Panc1 (cell line): ENCODE measurements at regions not wholly inside any gene's neighbourhood (a gene's known extent, or its start where the extent isn't known, plus 50 kb on each side); places are given as distances from the start of the nearest gene placed in this dataset.

Experiments
- ATAC-seq: fragments of 200-7000 bp; cut with Tn5 transposase; 2 replicates; pipeline ENCODE4 v1.9.1; 2020; ENCODE audit warnings: mild to moderate bottlenecking, moderate library complexity
- BruUV-seq: library from RNA; stranded (reverse); fragments of 400-500 nt; replicated peaks from 2 replicates; lab custom pipeline; 2021; lab: Mats Ljungman, UMichigan
- CTCF ChIA-PET: fragments of 300-600 bp; sonication (Branson Sonifier 250); formaldehyde crosslinking; loops from one replicate; lab custom pipeline; 2022; ENCODE audit warnings: antibody characterized with exemption; lab: Charles Lee
- POLR2A ChIA-PET: fragments of 300-600 bp; sonication (Branson Sonifier 250); formaldehyde crosslinking; loops from one replicate; lab custom pipeline; 2022; ENCODE audit warnings: antibody characterized with exemption; lab: Charles Lee
- DNase-seq: peaks from one replicate; pipeline ENCODE4 v3.0.0-alpha.2; 2010; ENCODE audit warnings: low read depth, low spot score
- H3K27ac ChIP-seq: 2 replicates; pipeline ENCODE4 v1.5.1; 2011; ENCODE audit warnings: mild to moderate bottlenecking, low read length, inconsistent platforms
- H3K27me3 ChIP-seq: fragments of 200-500 bp; sonication (Bioruptor generic); 2 replicates; pipeline ENCODE4 v1.6.0; 2014; ENCODE audit warnings: low read length, inconsistent platforms; ENCODE audit not compliant: control insufficient read depth, insufficient read depth
- H3K36me3 ChIP-seq: fragments of 200-500 bp; sonication (Bioruptor generic); 2 replicates; pipeline ENCODE4 v1.5.1; 2014; ENCODE audit warnings: inconsistent platforms, mild to moderate bottlenecking, low read length, moderate library complexity; ENCODE audit not compliant: control insufficient read depth, insufficient read depth
- H3K4me1 ChIP-seq: 2 replicates; pipeline ENCODE4 v1.5.1; 2011; ENCODE audit warnings: inconsistent platforms, mild to moderate bottlenecking, low read length, moderate library complexity; ENCODE audit not compliant: control insufficient read depth, insufficient read depth
- H3K4me3 ChIP-seq, 2 experiments: 2 replicates each; pipeline ENCODE4 v1.5.1; 2011 to 2012; ENCODE audit warnings: low read depth in 2 of 2, low read length in 2 of 2, mild to moderate bottlenecking in 2 of 2, inconsistent platforms in 1 of 2, moderate library complexity in 1 of 2
- H3K9me3 ChIP-seq: fragments of 200-500 bp; sonication (Bioruptor generic); 2 replicates; pipeline ENCODE4 v1.5.1; 2014; ENCODE audit warnings: low read depth, mild to moderate bottlenecking, inconsistent platforms, low read length, moderate library complexity; ENCODE audit not compliant: control insufficient read depth, insufficient read depth
- POLR2AphosphoS5 ChIP-seq: IDR thresholded peaks from 2 replicates; pipeline ENCODE4 v1.6.1; 2012; ENCODE audit warnings: mild to moderate bottlenecking, low read depth, low read length, moderate library complexity
- SIN3A ChIP-seq: IDR thresholded peaks from 2 replicates; pipeline ENCODE4 v1.6.1; 2012; ENCODE audit warnings: low read depth, mild to moderate bottlenecking, low read length, moderate library complexity, borderline replicate concordance; ENCODE audit not compliant: insufficient read depth
- TCF7L2 ChIP-seq: IDR thresholded peaks from 2 replicates; pipeline ENCODE4 v1.6.1; 2011; ENCODE audit warnings: mild to moderate bottlenecking, low read depth, low read length, inconsistent platforms
- in situ Hi-C: cut with HindIII; loops from 2 replicates; pipeline ENCODE4 v1.10.0; 2016; ENCODE audit warnings: low sequenced_read_pairs, low pct_unique_long_range_greater_than_20kb
- intact Hi-C: fragments of 100-400 bp; cut with micrococcal nuclease; formaldehyde crosslinking; loops from one replicate; pipeline ENCODE4 v1.10.0; 2022; ENCODE audit not compliant: unreplicated experiment
- TF ChIP-seq, protein P1 (sequence below), 2 experiments: IDR thresholded peaks; 2 replicates each; pipeline ENCODE4 v1.6.1; 2011 to 2012; ENCODE audit warnings: low read depth in 2 of 2, control low read depth in 1 of 2, low read length in 1 of 2, mild to moderate bottlenecking in 1 of 2, moderate library complexity in 1 of 2; ENCODE audit not compliant: insufficient read depth in 1 of 2
- TF ChIP-seq, protein P2 (sequence below): fragments of 450-650 bp; IDR thresholded peaks from 2 replicates; pipeline ENCODE4 v1.5.1; 2017; ENCODE audit warnings: mild to moderate bottlenecking

DNA sequence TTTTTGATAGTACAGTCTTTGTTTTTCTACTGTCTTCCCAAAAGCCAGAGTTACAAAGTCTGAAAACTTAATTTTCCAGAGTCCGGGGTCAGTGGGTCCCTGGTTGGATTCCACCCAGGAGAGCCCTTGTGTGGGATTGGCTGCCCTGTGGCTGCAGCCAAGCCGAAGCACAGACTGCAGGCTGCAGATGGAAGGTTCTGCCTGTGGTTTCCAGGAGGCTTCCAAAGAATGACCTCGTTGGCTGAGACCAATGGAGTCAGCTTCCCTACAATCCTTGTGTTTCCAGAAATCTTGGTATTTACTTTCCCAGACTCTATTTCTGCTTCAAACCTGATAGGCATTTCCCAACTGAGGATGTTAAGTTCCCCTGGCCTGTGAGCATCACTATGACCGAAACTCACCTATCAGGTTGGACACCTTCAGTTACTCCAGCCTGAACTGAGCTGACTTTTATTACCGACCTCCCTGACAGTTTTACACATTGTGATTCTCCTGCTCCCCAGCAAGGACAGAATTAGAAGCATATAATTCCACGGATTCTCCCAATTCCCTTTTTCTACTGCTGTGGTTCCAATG lies 117.5 kb upstream of the CCDC68 start:
- ATAC-seq (no peak), DNase-seq (no peak)
- TF ChIP-seq SIN3A (no peak), TCF7L2 (no peak), POLR2AphosphoS5 (no peak)
- TF ChIP-seq, protein P1, sequence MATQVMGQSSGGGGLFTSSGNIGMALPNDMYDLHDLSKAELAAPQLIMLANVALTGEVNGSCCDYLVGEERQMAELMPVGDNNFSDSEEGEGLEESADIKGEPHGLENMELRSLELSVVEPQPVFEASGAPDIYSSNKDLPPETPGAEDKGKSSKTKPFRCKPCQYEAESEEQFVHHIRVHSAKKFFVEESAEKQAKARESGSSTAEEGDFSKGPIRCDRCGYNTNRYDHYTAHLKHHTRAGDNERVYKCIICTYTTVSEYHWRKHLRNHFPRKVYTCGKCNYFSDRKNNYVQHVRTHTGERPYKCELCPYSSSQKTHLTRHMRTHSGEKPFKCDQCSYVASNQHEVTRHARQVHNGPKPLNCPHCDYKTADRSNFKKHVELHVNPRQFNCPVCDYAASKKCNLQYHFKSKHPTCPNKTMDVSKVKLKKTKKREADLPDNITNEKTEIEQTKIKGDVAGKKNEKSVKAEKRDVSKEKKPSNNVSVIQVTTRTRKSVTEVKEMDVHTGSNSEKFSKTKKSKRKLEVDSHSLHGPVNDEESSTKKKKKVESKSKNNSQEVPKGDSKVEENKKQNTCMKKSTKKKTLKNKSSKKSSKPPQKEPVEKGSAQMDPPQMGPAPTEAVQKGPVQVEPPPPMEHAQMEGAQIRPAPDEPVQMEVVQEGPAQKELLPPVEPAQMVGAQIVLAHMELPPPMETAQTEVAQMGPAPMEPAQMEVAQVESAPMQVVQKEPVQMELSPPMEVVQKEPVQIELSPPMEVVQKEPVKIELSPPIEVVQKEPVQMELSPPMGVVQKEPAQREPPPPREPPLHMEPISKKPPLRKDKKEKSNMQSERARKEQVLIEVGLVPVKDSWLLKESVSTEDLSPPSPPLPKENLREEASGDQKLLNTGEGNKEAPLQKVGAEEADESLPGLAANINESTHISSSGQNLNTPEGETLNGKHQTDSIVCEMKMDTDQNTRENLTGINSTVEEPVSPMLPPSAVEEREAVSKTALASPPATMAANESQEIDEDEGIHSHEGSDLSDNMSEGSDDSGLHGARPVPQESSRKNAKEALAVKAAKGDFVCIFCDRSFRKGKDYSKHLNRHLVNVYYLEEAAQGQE (IDR thresholded peaks at IDR 0.05; ENCODE audit: insufficient read depth in 1 of 2, low read depth in 2 of 2, low read length in 1 of 2), result no peak
- TF ChIP-seq, protein P2, sequence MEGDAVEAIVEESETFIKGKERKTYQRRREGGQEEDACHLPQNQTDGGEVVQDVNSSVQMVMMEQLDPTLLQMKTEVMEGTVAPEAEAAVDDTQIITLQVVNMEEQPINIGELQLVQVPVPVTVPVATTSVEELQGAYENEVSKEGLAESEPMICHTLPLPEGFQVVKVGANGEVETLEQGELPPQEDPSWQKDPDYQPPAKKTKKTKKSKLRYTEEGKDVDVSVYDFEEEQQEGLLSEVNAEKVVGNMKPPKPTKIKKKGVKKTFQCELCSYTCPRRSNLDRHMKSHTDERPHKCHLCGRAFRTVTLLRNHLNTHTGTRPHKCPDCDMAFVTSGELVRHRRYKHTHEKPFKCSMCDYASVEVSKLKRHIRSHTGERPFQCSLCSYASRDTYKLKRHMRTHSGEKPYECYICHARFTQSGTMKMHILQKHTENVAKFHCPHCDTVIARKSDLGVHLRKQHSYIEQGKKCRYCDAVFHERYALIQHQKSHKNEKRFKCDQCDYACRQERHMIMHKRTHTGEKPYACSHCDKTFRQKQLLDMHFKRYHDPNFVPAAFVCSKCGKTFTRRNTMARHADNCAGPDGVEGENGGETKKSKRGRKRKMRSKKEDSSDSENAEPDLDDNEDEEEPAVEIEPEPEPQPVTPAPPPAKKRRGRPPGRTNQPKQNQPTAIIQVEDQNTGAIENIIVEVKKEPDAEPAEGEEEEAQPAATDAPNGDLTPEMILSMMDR, result no peak
- BruUV-seq, result no TSS peak
- Histone ChIP-seq H3K27ac (no peak overlapping the region), H3K4me3 (no peak overlapping the region), H3K36me3 (no peaks in the 10 kb centered on the region), H3K27me3 (no peaks in the 10 kb centered on the region), H3K4me1 (no peaks in the 10 kb centered on the region), H3K9me3 (no peaks in the 10 kb centered on the region)
- intact Hi-C loops (no loop called here), in situ Hi-C loops (no loop called here)
- POLR2A ChIA-PET, result no interaction called here
- CTCF ChIA-PET, result no interaction called here

DNA sequence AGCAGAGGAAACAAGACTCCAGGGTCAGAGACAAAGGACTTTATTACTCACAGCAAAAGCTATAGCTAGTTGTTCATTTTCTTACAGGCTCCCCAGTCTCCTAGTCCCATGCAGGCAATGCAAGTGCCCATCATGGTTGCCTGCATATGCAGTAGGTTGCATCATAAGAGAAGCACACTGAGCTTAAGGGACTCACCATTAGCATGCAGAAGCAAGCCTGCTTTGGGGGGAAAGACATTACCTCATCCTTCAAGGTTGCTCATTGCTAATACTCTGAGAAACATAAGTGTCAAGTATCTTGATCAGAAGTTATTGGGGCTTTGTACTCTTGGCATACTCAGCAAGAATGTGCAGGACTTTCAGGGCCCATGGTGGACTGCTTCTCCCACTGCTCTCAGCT lies 114.6 kb upstream of the CCDC68 start:
- in situ Hi-C loops, result no loop called here
- no peak overlapping the region for H3K27ac ChIP-seq

More for the DNA sequence above, 114.6 kb upstream of the CCDC68 start:
- Histone ChIP-seq H3K36me3 (no peaks in the 10 kb centered on the region), H3K9me3 (no peaks in the 10 kb centered on the region), H3K4me3 (no peak overlapping the region), H3K27me3 (no peaks in the 10 kb centered on the region), H3K4me1 (no peaks in the 10 kb centered on the region)
- CTCF ChIA-PET, result no interaction called here
- BruUV-seq, result no TSS peak
- POLR2A ChIA-PET, result no interaction called here
- intact Hi-C loops, result no loop called here
- no peak for ATAC-seq
- DNase-seq, result no peak
- TF ChIP-seq POLR2AphosphoS5, result no peak
- TF ChIP-seq TCF7L2, result no peak
- TF ChIP-seq, protein P1 (IDR thresholded peaks at IDR 0.05; ENCODE audit: insufficient read depth in 1 of 2, low read depth in 2 of 2, low read length in 1 of 2), result no peak
- TF ChIP-seq SIN3A, result no peak
- TF ChIP-seq, protein P2, result no peak
